H7 (cell line): ENCODE measurements at regions not wholly inside any gene's neighbourhood (a gene's known extent, or its start where the extent isn't known, plus 50 kb on each side); places are given as distances from the start of the nearest gene placed in this dataset.

Source experiments
- DNase-seq: peaks from one replicate; pipeline ENCODE4 v3.0.0; 2012
- H3K27me3 ChIP-seq: 2 replicates; pipeline ENCODE4 v1.6.0; 2011; ENCODE audit warnings: mild to moderate bottlenecking, low read length; ENCODE audit not compliant: control insufficient read depth, insufficient read depth
- H3K36me3 ChIP-seq: replicated peaks from 2 replicates; pipeline ENCODE4 v1.5.1; 2011; ENCODE audit warnings: low read length; ENCODE audit not compliant: control insufficient read depth, insufficient read depth
- H3K4me3 ChIP-seq: 2 replicates; pipeline ENCODE4 v1.5.1; 2011; ENCODE audit warnings: low read depth, mild to moderate bottlenecking, control low read depth, low read length, moderate library complexity; ENCODE audit not compliant: insufficient read depth

GRCh38 chr16:66161942-66162341 lies 204.5 kb upstream of the CDH5 start:
- Histone ChIP-seq H3K27me3 (no peaks in the 10 kb centered on the region), H3K36me3 (no peaks in the 10 kb centered on the region), H3K4me3 (no peak overlapping the region)
- no peak for DNase-seq

- H3K36me3 ChIP-seq = no peaks in the 10 kb centered on the region
- no peak for DNase-seq
- no peaks in the 10 kb centered on the region for H3K27me3 ChIP-seq
- no peak overlapping the region for H3K4me3 ChIP-seq
Observed at GRCh38 chr16:66161269-66161668, 205.2 kb upstream of the CDH5 start.

- DNase-seq = no peak
Observed at GRCh38 chr16:66159987-66160386, 206.5 kb upstream of the CDH5 start.

GRCh38 chr16:66156538-66156937 lies 210.0 kb upstream of the CDH5 start:
- no peak overlapping the region for H3K4me3 ChIP-seq
- no peaks in the 10 kb centered on the region for H3K27me3 ChIP-seq
- no peak for DNase-seq
- H3K36me3 ChIP-seq = no peaks in the 10 kb centered on the region

More at GRCh38 chr16:66159987-66160386, 206.5 kb upstream of the CDH5 start:
- Histone ChIP-seq H3K36me3 (no peaks in the 10 kb centered on the region), H3K27me3 (no peaks in the 10 kb centered on the region), H3K4me3 (no peak overlapping the region)

- Histone ChIP-seq H3K36me3 (no peaks in the 10 kb centered on the region), H3K27me3 (no peaks in the 10 kb centered on the region), H3K4me3 (no peak overlapping the region)
- DNase-seq = no peak
Observed at GRCh38 chr16:66155933-66156332, 210.6 kb upstream of the CDH5 start.

GRCh38 chr16:66154801-66155200 lies 211.7 kb upstream of the CDH5 start:
- no peaks in the 10 kb centered on the region for H3K27me3 ChIP-seq
- no peaks in the 10 kb centered on the region for H3K36me3 ChIP-seq
- DNase-seq = no peak
- H3K4me3 ChIP-seq = no peak overlapping the region

GRCh38 chr16:66152823-66153393 lies 213.6 kb upstream of the CDH5 start:
- no peaks in the 10 kb centered on the region for H3K36me3 ChIP-seq
- no peaks in the 10 kb centered on the region for H3K27me3 ChIP-seq
- no peak overlapping the region for H3K4me3 ChIP-seq
- no peak for DNase-seq

- no peak for DNase-seq
Observed at GRCh38 chr16:66152181-66152580, 214.3 kb upstream of the CDH5 start.

GRCh38 chr16:66150698-66151482 lies 215.6 kb upstream of the CDH5 start:
- Histone ChIP-seq H3K36me3 (no peaks in the 10 kb centered on the region), H3K4me3 (no peak overlapping the region), H3K27me3 (no peaks in the 10 kb centered on the region)
- no peak for DNase-seq

More at GRCh38 chr16:66152181-66152580, 214.3 kb upstream of the CDH5 start:
- H3K4me3 ChIP-seq = no peak overlapping the region
- no peaks in the 10 kb centered on the region for H3K36me3 ChIP-seq
- H3K27me3 ChIP-seq = no peaks in the 10 kb centered on the region

- DNase-seq = no peak
- no peaks in the 10 kb centered on the region for H3K36me3 ChIP-seq
- H3K27me3 ChIP-seq = no peaks in the 10 kb centered on the region
- no peak overlapping the region for H3K4me3 ChIP-seq
Observed at GRCh38 chr16:66147291-66147690, 219.2 kb upstream of the CDH5 start.

- no peaks in the 10 kb centered on the region for H3K27me3 ChIP-seq
- no peak overlapping the region for H3K4me3 ChIP-seq
Observed at GRCh38 chr16:66146798-66147197, 219.7 kb upstream of the CDH5 start.

GRCh38 chr16:66144641-66145040 lies 221.8 kb upstream of the CDH5 start:
- H3K4me3 ChIP-seq = no peak overlapping the region
- DNase-seq = no peak
- H3K36me3 ChIP-seq = no peaks in the 10 kb centered on the region
- no peaks in the 10 kb centered on the region for H3K27me3 ChIP-seq

More at GRCh38 chr16:66146798-66147197, 219.7 kb upstream of the CDH5 start:
- DNase-seq = no peak
- H3K36me3 ChIP-seq = no peaks in the 10 kb centered on the region

- Histone ChIP-seq H3K27me3 (no peaks in the 10 kb centered on the region), H3K36me3 (no peaks in the 10 kb centered on the region), H3K4me3 (no peak overlapping the region)
- DNase-seq = no peak
Observed at GRCh38 chr16:66143415-66143814, 223.1 kb upstream of the CDH5 start.

- Histone ChIP-seq H3K27me3 (no peaks in the 10 kb centered on the region), H3K36me3 (no peaks in the 10 kb centered on the region), H3K4me3 (no peak overlapping the region)
- no peak for DNase-seq
Observed at GRCh38 chr16:66141885-66142284, 224.6 kb upstream of the CDH5 start.

- Histone ChIP-seq H3K27me3 (no peaks in the 10 kb centered on the region), H3K4me3 (no peak overlapping the region), H3K36me3 (no peaks in the 10 kb centered on the region)
- DNase-seq = no peak
Observed at GRCh38 chr16:66137853-66138252, 228.6 kb upstream of the CDH5 start.
